HCT116 (cell line): ENCODE measurements at regions not wholly inside any gene's neighbourhood (a gene's known extent, or its start where the extent isn't known, plus 50 kb on each side); places are given as distances from the start of the nearest gene placed in this dataset.

ENCODE experiments used
- CTCF ChIP-seq, 3 experiments: fragments of 200-600 bp in 1 of 3; sonication (generic) in 1 of 3; IDR thresholded peaks in 2 of 3; conservative IDR thresholded peaks in 1 of 3; 2 replicates each; pipeline ENCODE4 v1.5.1; 2012 to 2017; ENCODE audit warnings: low read depth in 2 of 3, low read length in 2 of 3, antibody characterized with exemption in 1 of 3, borderline replicate concordance in 1 of 3, control low read depth in 1 of 3, mild to moderate bottlenecking in 1 of 3, mixed read lengths in 1 of 3, mixed run types in 1 of 3, moderate library complexity in 1 of 3; ENCODE audit not compliant: insufficient read depth in 1 of 3
- POLR2AphosphoS5 ChIP-seq: IDR thresholded peaks from 2 replicates; pipeline ENCODE4 v1.6.1; 2011; ENCODE audit warnings: mild to moderate bottlenecking, low read depth, low read length, moderate library complexity
- SRF ChIP-seq: IDR thresholded peaks from 2 replicates; pipeline ENCODE4 v1.6.1; 2012; ENCODE audit warnings: low read depth
- TF ChIP-seq, protein P1 (sequence below): IDR thresholded peaks from 2 replicates; pipeline ENCODE4 v1.6.1; 2012
- TF ChIP-seq, protein P2 (sequence below): IDR thresholded peaks from 2 replicates; pipeline ENCODE4 v1.6.1; 2012

- TF ChIP-seq, protein P1, sequence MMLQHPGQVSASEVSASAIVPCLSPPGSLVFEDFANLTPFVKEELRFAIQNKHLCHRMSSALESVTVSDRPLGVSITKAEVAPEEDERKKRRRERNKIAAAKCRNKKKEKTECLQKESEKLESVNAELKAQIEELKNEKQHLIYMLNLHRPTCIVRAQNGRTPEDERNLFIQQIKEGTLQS = no peak
- TF ChIP-seq, protein P2, sequence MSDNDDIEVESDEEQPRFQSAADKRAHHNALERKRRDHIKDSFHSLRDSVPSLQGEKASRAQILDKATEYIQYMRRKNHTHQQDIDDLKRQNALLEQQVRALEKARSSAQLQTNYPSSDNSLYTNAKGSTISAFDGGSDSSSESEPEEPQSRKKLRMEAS = no peak
- TF ChIP-seq SRF (no peak), POLR2AphosphoS5 (no peak), CTCF (IDR thresholded peaks at IDR 0.05 in 2 of 3, conservative IDR thresholded peaks at IDR 0.05 in 1 of 3; ENCODE audit: borderline replicate concordance in 1 of 3, insufficient read depth in 1 of 3, low read depth in 2 of 3, low read length in 2 of 3) (no peak)
Measured at GRCh38 chr11:22084564-22084963, 108.3 kb upstream of the ANO5 start.
